HG03066 (cell line): ENCODE measurements at regions not wholly inside any gene's neighbourhood (a gene's known extent, or its start where the extent isn't known, plus 50 kb on each side); places are given as distances from the start of the nearest gene placed in this dataset.
A peak's percentile ranks its signal among the peaks of the same experiment; 100 is the strongest.
"Not testable (repeated sequence)": the region's sequence is repeated elsewhere in the genome, so short reads cannot be mapped to it uniquely, and the experiment has no call there.

Experiments used
- ATAC-seq: cut with Tn5 transposase; IDR thresholded peaks from one replicate; pipeline ENCODE4 v1.9.1; 2021; ENCODE audit warnings: low read depth; ENCODE audit not compliant: unreplicated experiment

DNA sequence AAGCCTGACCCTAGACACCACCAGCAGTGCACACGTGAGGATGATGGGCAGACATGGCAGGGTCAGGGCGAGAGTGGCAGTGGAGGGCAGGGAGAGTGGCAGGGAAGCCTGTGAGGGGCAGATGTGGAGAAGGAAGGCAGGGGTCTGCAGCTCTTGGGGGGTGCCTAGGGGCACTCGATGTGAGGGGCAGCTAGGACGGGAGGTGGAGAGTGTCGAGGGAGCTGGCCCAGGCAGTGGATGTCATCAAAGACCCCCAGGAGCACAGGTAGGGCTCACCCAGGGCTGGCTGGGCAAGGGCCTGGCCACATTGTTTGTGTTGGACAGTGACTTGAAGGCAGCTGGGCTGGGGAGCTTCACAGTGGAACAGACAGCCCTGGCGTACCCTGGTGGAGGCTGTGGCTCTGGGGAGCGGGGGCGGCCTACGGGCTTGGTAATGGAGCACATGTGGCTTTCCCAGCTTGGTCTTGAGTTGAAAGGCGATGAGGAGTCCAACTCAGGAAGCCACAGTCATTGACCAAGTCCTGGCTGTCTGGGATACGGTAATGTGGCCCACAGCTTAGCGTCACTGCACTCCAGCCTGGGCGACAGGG lies 87.1 kb downstream of the RTP5 start:
- ATAC-seq, result no peak

DNA sequence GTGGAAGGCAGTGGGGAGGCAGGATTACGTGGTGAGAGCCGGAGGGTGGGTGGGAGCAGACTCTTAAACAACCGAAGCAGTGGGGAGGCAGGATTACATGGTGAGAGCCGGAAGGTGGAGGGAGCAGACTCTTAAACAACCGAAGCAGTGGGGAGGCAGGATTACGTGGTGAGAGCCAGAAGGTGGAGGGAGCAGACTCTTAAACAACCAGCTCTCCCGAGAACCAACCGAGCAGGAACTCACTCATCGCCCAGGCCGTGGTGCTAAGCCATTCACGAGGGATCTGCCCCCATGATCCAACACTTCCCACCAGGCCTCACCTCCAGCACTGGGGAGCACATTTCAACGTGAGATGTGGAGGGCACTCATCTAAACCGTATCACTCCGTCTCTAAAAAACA lies 87.7 kb downstream of the RTP5 start:
- ATAC-seq, result no peak

DNA sequence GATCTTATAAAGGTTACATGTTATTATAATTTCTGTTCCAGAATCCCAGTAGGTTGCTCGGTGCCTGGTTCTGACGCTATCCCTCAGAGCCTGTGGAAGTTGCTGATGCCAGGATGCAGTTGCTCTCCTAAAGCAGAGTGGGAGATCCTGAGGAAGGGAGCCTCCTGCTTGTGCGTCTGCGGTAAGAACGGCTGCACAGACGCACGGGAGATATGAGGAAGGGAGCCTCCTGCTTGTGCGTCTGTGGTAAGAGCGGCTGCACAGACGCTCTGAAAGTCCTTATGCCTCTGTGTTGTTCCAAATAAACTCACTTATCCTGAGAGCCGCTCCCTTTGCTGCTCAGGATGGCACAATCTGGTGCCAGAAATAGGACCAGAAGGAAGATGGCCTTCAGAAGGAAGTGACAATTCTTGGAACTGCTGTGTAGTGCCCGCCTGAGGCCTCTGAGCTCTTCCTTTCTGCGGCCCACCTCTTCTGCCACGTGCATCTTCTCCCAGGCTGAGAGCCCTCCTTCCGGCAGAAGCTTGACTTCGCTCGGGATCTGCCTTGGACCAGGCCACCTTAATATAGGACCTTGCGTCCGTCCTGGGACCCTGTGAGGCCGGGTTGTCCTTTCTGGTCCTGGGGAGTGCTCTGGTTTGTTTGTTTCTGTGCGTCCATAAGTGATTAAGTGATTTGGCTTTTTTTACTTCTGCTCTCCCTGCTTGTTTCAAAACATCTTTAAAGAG lies 89.5 kb downstream of the RTP5 start:
- ATAC-seq, result no peak

DNA sequence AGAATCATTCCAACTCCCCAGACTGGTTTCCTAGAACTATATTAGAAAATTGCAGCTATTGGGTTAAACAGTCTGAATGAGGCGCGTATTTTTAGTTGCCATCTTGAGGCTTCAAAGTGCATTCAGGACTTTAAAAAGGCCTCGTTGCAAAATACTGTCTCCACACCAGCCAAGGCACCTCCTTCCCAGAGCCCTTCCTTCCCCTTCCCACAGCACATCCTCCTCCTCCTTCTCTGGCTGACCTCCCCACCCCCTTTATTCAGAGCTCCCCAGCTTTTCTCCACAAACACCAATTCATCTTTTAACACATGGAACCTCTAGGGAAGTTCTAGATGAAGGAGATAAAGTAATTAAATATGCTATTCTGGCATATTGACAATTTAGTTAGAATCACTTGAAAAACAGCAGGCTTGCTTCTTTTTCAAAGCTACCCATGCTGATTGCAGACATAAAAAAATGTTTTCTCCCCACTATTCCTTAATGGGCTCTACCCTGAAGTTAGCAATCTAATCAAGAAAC lies 90.3 kb downstream of the RTP5 start:
- ATAC-seq, result no peak

DNA sequence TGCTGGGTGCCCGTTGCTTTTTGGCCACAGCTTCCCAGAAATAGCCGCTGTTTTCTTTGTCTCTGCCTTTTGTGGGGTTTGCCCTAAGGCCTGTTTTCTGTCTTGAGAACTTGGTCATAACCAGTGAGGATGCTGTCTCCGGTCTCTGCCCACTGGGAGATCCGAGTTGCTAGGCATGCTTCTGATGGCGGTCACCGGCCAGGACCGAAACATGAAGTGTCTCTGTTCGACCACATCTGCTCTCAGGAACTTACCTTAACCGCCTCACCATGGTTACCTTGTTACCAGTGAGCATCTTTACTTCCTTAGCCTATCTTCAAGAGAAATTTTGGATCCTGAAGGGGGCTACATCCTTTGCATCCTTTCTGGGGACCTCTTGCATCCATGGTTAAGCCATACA lies 91.9 kb downstream of the RTP5 start:
- no peak for ATAC-seq

DNA sequence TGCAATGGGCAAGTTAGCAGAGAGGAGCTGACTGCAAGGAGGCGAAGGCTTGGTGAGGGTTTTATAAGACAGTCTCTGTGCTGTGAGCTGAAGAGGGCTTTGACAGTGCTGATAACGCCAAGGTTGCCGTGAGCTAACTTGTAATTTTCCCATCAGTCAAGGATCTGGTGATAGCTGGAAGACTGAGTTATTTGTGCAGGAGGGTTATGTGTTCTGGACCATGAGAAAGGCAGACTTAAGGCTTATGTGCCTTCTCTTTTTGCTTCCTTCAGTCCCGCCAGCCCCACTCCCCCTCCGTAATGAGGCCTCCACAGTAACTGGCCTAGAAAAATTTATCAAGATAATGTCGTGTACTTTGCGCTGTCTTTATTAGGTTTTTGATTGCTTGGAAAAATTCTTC lies 94.6 kb downstream of the RTP5 start:
- no peak for ATAC-seq

DNA sequence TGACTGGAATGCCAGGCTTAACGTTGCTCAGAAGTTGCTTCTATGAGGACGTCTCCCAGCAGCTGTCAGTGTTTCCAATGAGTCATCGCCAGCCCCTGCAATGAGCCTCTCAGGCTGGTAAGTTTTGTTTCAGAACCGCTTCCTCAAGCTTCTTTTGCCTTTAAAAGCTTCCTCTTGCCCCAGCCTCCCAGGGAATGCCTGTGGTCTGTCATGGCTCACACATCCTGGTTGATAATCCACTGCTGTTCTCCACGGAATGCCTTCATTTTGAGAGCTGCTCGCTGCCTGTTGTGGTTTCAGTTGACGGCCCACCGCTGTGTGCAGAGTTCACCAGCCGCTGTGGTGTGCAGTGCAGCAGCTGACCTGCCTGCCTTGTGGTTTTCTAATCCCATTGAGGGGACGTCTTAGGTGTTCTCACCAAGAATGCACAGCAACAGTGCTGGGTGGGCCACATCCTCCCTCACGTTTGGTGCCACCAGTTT lies 96.4 kb downstream of the RTP5 start:
- ATAC-seq, result peak; percentile 88

DNA sequence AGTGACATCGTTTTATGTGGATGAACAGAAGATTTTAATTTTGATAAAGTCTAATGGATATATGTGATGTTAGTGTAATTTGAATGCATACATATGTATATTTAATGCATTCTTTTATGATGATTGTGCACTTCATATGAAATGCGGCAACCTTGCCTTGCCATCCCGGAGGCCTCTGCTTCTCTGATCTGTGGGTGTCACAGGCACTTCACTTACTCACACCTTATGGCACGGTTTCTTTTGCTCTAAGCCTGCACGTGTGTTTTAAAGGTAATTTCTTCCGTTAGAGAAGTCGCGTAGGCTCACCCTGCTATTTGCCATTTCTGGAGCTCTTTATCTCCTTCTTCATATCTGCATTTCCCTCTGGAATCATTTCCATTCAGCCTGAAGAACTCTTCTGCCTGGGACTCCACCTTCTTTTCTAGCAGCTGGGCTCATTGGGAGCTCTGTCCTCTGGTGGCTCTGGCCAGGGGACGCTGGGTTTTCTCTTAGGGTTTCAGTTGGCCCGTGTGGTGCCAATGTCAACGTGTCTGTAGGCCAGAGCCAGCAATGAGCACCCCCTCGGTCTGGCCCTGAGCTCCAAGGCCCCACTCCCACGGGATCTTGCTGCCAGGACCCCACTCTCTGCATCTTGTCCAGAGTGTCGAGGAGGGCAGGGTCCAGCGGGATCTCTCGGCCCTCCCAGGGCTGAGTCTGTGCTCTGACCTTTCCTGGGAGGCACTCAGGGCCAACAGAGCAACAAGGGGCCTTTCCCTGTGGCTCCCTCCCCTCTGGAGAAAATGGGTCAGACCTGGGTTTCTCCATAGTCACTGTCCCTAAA lies 97.3 kb downstream of the RTP5 start:
- no peak for ATAC-seq

DNA sequence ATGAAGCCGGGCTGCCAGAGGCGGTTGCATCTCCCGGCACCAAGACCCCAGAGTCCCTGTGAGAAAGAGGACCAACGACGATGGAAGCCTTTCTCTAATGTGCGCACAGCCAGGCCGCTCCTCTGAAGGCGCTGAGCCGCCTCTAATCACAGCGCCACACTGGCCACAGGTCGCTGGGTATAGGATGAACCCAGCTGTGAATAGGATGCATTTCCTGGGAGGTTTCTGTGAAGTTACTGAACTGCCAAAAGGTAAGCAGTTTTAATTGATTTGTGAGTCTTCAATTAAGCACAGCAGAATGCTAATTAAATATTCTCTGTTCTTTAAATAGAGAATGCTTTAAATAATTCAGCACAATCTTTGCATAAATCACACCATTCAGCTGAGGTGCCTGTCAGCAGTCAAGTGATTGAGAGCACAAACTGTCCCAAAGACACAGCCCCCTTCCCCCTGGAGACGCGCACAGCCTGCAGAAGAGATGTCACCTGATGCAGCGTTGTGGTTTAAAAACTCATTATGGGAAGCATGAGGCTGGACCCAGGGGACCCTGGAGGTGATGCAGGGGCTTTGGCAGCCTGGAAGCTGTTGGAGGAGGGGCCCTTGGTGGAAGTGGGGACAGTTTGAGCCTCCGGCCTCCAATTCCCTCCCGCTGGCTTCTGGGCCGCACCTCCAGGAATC lies 98.1 kb downstream of the RTP5 start:
- no peak for ATAC-seq

DNA sequence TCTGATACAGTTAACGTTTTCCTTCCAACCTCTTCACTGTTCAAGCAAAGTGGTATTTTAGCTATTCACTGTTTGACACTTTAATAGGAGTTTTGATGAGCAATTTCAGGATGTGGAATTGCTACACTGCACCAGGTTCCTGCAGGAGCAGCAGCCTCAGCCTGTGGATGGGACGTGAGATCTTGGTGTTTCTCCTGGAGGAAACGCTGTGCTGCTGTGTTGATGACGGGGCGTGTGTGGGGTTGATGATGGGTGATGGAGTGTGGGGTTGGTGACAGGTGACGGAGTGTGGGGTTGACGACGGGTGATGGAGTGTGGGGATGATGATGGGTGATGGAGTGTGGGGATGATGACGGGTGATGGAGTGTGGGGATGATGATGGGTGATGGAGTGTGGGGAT lies 98.9 kb downstream of the RTP5 start:
- ATAC-seq, result no peak

DNA sequence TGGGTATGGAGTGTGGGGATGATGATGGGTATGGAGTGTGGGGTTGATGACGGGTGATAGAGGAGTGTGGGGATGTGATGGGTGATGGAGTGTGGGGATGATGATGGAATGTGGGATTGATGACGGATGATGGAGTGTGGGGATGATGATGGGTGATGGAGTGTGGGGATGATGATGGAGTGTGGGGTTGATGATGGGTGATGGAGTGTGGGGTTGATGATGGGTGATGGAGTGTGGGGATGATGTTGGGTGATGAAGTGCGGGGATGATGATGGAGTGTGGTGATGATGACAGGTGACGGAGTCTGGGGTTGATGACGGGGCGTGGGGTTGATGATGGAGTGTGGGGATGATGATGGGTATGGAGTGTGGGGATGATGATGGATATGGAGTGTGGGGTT lies 99.7 kb downstream of the RTP5 start:
- ATAC-seq, result not testable (repeated sequence)

DNA sequence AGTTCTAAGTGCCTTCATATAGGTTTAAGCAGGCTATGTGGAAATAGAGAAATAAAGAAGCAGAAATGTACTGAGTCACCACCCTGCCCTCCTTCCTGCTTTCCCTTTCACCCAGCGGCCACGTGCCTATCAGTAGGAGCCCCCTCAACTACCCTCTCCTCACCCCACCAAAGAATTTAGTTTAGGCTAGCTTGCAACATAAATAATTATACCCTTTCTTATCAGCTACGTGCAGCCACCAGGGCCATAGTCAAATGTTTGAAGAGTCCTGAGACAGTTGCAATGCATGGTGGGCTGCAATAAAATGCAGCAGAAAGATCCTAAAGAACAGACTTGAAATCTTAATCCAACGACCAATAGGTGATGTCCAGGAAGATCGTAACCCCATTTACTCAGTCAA lies 101.2 kb downstream of the RTP5 start:
- no peak for ATAC-seq

DNA sequence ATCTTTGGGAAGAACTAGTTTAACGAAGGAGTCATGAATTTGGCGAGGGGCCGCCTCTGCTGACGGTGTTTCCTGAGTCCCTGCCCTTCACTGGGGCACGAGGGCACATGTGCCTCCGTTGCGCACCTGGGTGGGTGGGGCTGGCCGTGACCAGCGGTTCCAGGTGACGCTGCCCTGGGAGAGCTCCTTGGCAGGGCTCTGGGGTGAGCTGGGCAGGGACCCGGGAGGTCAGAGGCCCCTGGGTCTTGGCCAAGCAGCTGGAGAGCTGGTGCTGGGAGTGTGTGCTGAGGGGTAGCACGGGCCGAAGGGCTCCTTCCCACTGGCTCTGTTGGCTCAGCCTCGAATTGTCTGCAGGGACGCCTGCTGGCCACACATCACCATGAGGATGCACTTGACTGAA lies 104.6 kb downstream of the RTP5 start:
- ATAC-seq, result no peak

DNA sequence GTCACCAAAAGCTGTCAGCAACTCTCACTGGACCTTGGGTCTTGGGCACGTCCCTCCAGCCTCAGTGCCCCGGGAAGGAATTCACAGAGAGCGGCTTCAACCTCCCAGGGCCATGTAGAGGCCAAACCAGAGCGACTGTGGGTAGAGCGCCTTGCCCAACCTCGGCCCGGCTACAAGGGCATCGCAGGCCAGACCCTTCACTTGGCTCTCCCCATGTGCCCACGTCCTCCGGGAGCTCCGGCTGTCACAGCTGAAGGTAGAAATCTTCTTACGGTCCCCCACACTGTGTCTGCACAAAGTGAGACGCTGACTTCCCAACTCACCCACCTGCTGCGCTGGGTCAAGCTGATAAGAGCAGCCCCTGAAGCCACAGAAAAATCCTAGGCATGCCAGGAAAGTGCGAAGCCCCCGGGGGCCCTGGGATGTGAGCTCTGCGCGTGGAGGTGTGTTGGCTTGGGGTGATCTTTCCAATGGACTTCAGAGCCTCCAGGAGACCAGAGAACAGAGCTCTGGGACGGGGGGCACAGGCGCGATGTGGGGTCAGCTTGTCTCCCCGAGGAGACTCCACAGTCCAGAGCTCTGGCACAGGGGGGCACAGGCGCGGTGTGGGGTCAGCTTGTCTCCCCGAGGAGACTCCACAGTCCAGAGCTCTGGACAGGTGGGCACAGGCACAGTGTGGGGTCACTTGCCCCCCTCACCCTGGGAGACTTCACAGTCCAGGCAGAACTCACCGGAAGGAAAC lies 105.5 kb downstream of the RTP5 start:
- no peak for ATAC-seq

DNA sequence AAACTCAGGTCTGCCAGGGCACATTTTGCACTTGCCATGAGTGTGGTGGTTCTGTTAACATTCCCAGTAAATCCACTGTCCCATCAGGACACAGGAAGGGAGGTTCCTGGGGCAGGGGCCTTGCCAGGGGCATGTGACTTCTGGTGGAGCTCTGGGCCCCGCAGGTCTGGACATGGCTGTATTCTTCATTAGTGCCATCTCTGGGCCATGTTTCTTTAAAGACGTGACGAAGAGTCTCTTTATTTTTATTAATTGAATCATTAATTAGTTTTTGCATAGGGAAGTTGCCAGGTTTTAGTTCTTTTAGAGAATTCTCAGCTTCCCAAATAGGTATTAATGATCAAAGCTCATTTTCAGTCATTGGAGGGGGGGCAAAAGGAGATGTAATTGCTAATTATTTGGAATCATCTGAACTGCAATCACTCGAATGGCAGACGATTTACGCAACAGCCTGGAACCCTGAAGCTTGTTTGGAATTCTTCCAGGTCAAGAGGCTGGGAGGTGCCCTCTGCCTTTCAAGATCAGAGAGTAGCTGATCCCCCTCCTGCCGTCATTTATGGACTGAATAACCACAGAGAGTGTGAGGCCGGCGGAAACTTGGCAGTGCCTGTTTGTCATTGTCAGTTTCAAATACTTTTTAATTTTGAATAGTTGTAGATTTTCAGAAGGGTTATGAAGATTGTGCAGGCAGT lies 106.2 kb downstream of the RTP5 start:
- no peak for ATAC-seq

DNA sequence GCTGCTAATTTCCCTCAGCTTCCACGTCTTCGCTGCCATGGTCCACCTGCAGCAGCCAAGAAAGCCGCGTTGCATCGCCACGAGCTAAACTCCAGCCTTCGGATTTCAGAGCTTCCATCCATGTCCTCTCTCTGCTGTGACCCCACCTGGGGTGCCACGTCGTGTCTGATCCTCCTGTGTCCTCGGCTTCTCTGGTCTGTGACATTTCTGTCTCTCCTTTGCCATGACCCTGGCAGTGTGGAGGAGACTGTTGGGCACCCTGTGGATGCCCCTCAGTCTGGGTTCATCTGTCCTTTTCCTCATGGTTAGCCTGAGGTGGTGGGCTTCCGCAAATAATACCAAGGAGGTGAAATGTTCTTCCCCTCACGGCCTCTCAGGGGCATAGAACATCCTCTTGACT lies 106.8 kb downstream of the RTP5 start:
- ATAC-seq, result no peak

DNA sequence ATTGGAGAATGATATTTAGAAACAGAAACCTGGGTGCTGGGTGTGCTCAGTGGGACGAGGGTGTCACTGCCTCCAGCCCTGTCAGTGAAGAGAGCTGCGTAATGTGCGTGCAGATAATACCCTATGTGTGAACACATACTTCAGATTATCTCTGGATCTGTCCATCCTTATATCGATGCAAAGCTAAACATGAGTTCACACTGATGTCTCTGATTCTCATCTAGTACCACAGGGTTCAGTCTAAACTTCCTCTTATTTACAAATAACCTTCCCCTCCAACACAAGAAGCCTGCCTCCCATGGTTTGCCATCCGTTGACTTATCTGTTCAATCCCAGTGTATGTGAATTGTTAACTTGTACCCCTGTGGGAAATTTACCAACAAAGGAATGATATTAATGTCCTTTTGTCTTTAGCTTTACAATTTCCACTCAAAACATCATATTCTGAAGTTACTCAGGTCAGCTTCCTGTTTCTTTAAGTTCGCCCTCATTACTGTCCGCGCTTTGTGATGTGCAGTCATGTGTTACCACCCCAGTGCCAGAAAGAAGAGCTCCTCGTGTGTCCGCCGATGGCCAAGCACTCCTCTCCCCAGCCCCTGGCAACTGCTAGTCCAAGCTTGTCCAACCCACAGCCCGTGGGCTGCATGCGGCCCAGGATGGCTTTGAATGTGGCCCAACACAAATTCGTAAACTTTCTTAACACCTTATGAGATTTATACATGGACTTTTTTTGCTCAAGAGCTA lies 108.2 kb downstream of the RTP5 start:
- ATAC-seq, result no peak

DNA sequence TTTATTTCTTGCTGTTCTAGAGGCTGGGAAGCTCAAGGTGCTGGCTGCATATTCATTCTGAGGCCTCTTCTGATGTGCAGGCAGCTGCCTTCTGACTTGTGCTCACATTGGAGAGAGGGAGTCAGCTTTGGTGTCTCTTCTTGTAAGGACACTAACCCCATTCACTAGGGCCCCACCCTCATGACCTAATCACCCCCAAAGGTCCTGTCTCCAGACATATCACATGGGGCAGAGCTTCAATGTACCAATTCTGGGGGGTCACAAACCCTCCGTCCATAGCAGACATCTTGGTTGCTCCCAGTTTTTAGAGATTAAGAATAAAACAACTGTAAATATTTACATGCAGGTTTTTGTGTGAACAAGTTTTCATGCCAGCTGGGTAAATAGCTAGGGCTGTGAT lies 109.1 kb downstream of the RTP5 start:
- no peak for ATAC-seq

DNA sequence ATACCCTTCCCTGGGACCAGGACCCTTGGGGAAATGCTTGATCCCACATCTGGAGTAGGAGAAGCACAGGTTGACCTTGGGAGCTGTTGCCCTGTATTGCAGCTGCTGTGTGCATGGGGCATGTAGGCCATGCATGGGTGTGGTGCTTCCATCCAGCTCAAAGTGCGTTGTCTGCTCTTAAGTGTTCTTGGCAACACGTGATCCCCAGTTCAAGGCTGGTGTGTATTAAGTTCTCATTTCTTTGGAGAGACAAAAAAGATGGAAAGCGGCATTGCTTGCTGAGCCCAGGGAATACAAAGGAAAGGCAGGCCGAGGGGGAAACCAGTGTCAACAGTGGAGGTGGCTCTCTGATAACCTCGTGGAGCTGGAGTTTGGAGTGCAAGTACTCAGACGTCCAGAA lies 110.7 kb downstream of the RTP5 start:
- ATAC-seq, result no peak
